Thymus (tissue), 11 donors: ENCODE measurements at regions not wholly inside any gene's neighbourhood (a gene's known extent, or its start where the extent isn't known, plus 50 kb on each side); places are given as distances from the start of the nearest gene placed in this dataset.
"Not testable (repeated sequence)": the region's sequence is repeated elsewhere in the genome, so short reads cannot be mapped to it uniquely, and the experiment has no call there.

Source experiments
- DNase-seq, 9 donors: peaks; one replicate each; pipeline ENCODE4 v3.0.0-alpha.2; 2013; ENCODE audit warnings: low spot score in 9 of 9, low read depth in 6 of 9, missing footprints in 1 of 9
- H3K27ac ChIP-seq, 2 donors: one replicate each; pipeline ENCODE4 v1.5.1; 2013; ENCODE audit warnings: control low read depth in 1 of 2, low read depth in 1 of 2, low read length in 1 of 2, mild to moderate bottlenecking in 1 of 2, moderate library complexity in 1 of 2
- H3K27me3 ChIP-seq, 2 donors: one replicate each; pipeline ENCODE4 v1.5.1; 2013; ENCODE audit warnings: low read length in 1 of 2; ENCODE audit not compliant: control insufficient read depth in 2 of 2, insufficient read depth in 1 of 2
- H3K36me3 ChIP-seq, 2 donors: one replicate each; pipeline ENCODE4 v1.5.1; 2013; ENCODE audit warnings: low read length in 1 of 2, mild to moderate bottlenecking in 1 of 2, moderate library complexity in 1 of 2; ENCODE audit not compliant: control insufficient read depth in 2 of 2, insufficient read depth in 2 of 2
- H3K4me1 ChIP-seq, 2 donors: one replicate each; pipeline ENCODE4 v1.5.1; 2013; ENCODE audit warnings: low read length in 2 of 2; ENCODE audit not compliant: control insufficient read depth in 2 of 2, insufficient read depth in 2 of 2
- H3K4me3 ChIP-seq, 2 donors: one replicate each; pipeline ENCODE4 v1.5.1; 2013; ENCODE audit warnings: low read length in 2 of 2, control low read depth in 1 of 2, mild to moderate bottlenecking in 1 of 2
- H3K9me3 ChIP-seq, 2 donors: one replicate each; pipeline ENCODE4 v1.5.1; 2013; ENCODE audit warnings: low read length in 1 of 2, mild to moderate bottlenecking in 1 of 2; ENCODE audit not compliant: control insufficient read depth in 2 of 2, insufficient read depth in 1 of 2
- WGBS: extraction: QIAGEN DNeasy Blood & Tissue Kit; methylation state at CpG from one replicate; pipeline ENCODE4 v1.1.7; 2013; 5-methylcytosine and 5-hydroxymethylcytosine counted together
- donor health status: healthy.

DNA sequence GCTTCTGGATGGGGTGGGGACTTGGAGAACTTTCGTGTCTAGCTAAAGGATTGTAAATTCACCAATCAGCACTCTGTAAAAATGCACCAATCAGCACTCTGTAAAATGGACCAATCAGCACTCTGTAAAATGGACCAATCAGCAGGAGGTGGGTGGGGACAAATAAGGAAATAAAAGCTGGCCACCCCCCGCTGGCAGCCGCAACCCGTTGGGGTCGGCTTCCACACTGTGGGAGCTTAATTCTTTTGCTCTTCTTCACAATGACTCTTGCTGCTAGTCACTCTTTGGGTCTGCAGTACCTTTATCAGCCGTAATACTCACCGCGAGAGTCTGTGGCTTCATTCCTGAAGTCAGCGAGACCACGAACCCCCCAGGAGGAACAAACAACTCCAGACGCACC is 623.1 kb downstream of the DSC3 start:
- 95% methylated on average over 11 of the region's 11 CpGs for WGBS
- not testable (repeated sequence) for DNase-seq, H3K4me3 ChIP-seq, H3K27ac ChIP-seq, H3K27me3 ChIP-seq, H3K36me3 ChIP-seq, H3K4me1 ChIP-seq, H3K9me3 ChIP-seq

DNA sequence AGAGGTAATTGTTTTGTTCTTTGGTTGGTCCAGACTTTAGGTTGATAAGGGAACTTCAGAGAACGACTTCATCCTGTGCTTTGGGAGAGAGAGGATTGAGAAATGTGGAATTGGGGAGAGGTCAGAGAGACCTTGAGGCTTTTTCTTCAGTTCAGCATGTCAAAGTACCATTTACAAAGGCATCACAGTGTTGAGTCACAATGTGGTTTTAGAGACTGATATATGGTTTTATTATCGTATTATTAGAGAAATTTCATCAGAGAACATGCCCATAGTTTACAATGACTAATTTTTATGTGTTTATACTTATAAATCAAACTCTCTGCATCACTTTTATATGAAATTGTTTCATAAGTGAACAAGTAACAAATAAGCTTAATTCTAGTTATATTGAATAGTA is 626.6 kb downstream of the DSC3 start:
- no peaks in the 10 kb centered on the region for H3K27me3 ChIP-seq
- H3K36me3 ChIP-seq = no peaks in the 10 kb centered on the region
- H3K9me3 ChIP-seq = peaks cover 0 to 5% of the 10 kb centered on the region in 2 donors
- H3K27ac ChIP-seq = no peak overlapping the region
- no peaks in the 10 kb centered on the region for H3K4me1 ChIP-seq
- 72% methylated on average over 2 of the region's 2 CpGs for WGBS
- H3K4me3 ChIP-seq = no peak overlapping the region
- no peak for DNase-seq

GRCh38 chr18:30409120-30409519 is 633.4 kb downstream of the DSC3 start:
- 75% methylated on average over 3 of the region's 3 CpGs for WGBS
- no peaks in the 10 kb centered on the region for H3K4me1 ChIP-seq
- no peak overlapping the region for H3K27ac ChIP-seq
- no peak for DNase-seq
- H3K4me3 ChIP-seq = no peak overlapping the region
- H3K27me3 ChIP-seq = no peaks in the 10 kb centered on the region
- H3K9me3 ChIP-seq = no peaks in the 10 kb centered on the region
- no peaks in the 10 kb centered on the region for H3K36me3 ChIP-seq

DNA sequence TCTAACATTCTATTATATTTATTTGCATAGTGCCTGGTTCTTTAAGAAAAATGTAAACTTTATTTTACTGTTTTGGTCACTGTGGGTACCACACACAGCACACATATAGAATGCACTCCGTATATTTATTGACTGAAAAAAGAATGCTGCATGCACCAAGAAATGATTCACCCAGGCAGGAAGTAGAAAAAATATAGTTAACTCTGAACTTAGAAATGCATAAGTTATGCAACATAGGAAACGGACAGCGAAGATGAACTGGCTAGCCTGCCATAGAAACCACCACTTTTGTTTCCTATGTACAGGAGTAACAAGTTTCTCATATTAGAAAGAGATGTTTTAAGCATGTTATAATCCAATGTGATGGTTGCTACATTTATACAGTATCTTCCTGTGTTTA is 635.8 kb downstream of the DSC3 start:
- H3K9me3 ChIP-seq = no peaks in the 10 kb centered on the region
- no peaks in the 10 kb centered on the region for H3K36me3 ChIP-seq
- WGBS = 86% methylated on average over 3 of the region's 3 CpGs
- H3K4me3 ChIP-seq = no peak overlapping the region
- no peak overlapping the region for H3K27ac ChIP-seq
- H3K27me3 ChIP-seq = no peaks in the 10 kb centered on the region
- no peak for DNase-seq
- H3K4me1 ChIP-seq = no peaks in the 10 kb centered on the region

GRCh38 chr18:30405038-30405437 is 637.5 kb downstream of the DSC3 start:
- Histone ChIP-seq H3K4me3 (no peak overlapping the region), H3K9me3 (no peaks in the 10 kb centered on the region), H3K27ac (no peak overlapping the region), H3K27me3 (no peaks in the 10 kb centered on the region), H3K4me1 (no peaks in the 10 kb centered on the region), H3K36me3 (no peaks in the 10 kb centered on the region)
- 95% methylated on average over 1 of the region's 1 CpG for WGBS
- DNase-seq = no peak

GRCh38 chr18:30404422-30404821 is 638.1 kb downstream of the DSC3 start:
- WGBS = 90% methylated on average over 1 of the region's 1 CpG
- Histone ChIP-seq H3K27me3 (no peaks in the 10 kb centered on the region), H3K9me3 (no peaks in the 10 kb centered on the region), H3K4me3 (no peak overlapping the region), H3K4me1 (no peaks in the 10 kb centered on the region), H3K36me3 (no peaks in the 10 kb centered on the region), H3K27ac (no peak overlapping the region)
- no peak for DNase-seq

GRCh38 chr18:30403278-30403677 is 639.3 kb downstream of the DSC3 start:
- DNase-seq = no peak
- no peak overlapping the region for H3K4me3 ChIP-seq
- no peaks in the 10 kb centered on the region for H3K4me1 ChIP-seq
- H3K36me3 ChIP-seq = no peaks in the 10 kb centered on the region
- H3K27ac ChIP-seq = no peak overlapping the region
- H3K27me3 ChIP-seq = no peaks in the 10 kb centered on the region
- 63% methylated on average over 3 of the region's 3 CpGs for WGBS
- H3K9me3 ChIP-seq = no peaks in the 10 kb centered on the region

DNA sequence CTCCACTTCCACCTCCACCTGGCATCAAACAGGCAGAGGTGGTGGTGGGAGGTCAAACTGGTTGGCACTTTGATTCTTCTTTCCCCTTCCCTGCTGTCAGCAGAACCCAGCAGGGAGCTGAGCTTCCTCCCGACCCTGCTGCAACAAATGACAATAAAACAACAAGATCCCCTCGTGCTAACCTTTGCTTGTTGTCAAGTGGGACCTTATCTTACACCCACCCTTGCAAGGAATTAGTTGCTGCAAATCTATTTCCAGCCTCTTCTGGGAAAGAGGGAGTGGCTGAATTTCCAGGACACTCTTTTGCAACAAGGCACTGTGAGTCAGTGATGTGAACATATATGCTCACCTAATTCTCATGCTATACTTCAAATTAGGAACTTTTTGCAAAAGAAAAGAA is 655.1 kb downstream of the DSC3 start:
- no peaks in the 10 kb centered on the region for H3K36me3 ChIP-seq
- H3K4me3 ChIP-seq = no peak overlapping the region
- DNase-seq = no peak
- 8% methylated on average over 2 of the region's 2 CpGs for WGBS
- H3K27me3 ChIP-seq = no peaks in the 10 kb centered on the region
- H3K27ac ChIP-seq = no peak overlapping the region
- H3K4me1 ChIP-seq = no peaks in the 10 kb centered on the region
- H3K9me3 ChIP-seq = no peaks in the 10 kb centered on the region

DNA sequence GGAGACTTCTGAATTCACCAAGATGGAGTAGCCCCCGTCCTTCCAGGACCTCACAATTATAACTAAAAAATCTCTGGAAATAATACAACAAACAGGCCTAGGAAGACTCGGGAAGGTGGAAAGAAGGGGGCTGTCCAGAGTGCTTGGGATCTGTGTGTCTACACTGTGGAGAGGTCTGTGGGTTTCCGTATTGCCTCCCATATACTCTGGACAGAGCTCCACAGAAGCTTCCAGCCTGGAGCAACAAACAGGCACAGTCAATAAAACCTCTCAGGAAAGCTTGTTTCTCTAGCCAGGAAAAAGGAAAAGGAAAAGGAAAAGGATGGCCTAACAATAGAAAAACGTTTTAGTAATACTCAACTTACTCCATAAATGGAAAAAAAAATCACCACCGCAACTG is 655.9 kb downstream of the DSC3 start:
- Histone ChIP-seq H3K27me3 (no peaks in the 10 kb centered on the region), H3K36me3 (no peaks in the 10 kb centered on the region), H3K4me1 (no peaks in the 10 kb centered on the region), H3K9me3 (no peaks in the 10 kb centered on the region), H3K27ac (no peak overlapping the region), H3K4me3 (no peak overlapping the region)
- WGBS = 29% methylated on average over 5 of the region's 5 CpGs
- no peak for DNase-seq

DNA sequence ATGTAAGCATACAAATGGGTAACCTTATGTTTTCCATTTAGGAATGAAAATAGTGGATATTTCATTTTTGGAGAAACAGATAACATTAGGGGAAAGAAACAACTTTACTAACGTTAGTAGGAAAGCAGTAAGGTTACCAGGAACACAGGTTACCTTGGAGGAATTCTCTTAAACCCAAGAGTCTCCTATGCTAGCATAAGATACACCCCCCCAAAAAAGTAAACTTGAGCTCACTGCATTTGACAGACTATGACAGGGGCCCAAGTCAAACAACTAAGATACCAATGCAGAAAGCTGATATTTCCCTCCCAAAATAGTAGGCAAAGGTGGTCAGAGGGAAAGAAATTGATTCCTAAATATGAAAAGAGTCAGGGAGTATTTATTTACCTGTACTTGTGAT is 656.9 kb downstream of the DSC3 start:
- DNase-seq = no peak
- Histone ChIP-seq H3K4me1 (no peaks in the 10 kb centered on the region), H3K9me3 (no peaks in the 10 kb centered on the region), H3K4me3 (no peak overlapping the region), H3K27ac (no peak overlapping the region), H3K36me3 (no peaks in the 10 kb centered on the region), H3K27me3 (no peaks in the 10 kb centered on the region)
- 69% methylated on average over 1 of the region's 1 CpG for WGBS
